Skeletal muscle tissue (tissue), 3 donors: ENCODE measurements at regions not wholly inside any gene's neighbourhood (a gene's known extent, or its start where the extent isn't known, plus 50 kb on each side); places are given as distances from the start of the nearest gene placed in this dataset.
"Not testable (repeated sequence)": the region's sequence is repeated elsewhere in the genome, so short reads cannot be mapped to it uniquely, and the experiment has no call there.

Experiments
- H3K27ac ChIP-seq: one replicate; pipeline ENCODE4 v1.7.0; 2013; ENCODE audit warnings: mild to moderate bottlenecking, low read depth, low read length, inconsistent platforms
- H3K27me3 ChIP-seq, 3 donors: one replicate each; pipeline ENCODE4 v1.7.0; 2013; ENCODE audit warnings: low read length in 3 of 3; ENCODE audit not compliant: control insufficient read depth in 3 of 3, insufficient read depth in 3 of 3
- H3K36me3 ChIP-seq, 3 donors: one replicate each; pipeline ENCODE4 v1.7.0; 2013; ENCODE audit warnings: low read length in 3 of 3; ENCODE audit not compliant: control insufficient read depth in 3 of 3, insufficient read depth in 3 of 3
- H3K4me1 ChIP-seq, 3 donors: one replicate each; pipeline ENCODE4 v1.7.0; 2013; ENCODE audit warnings: low read length in 3 of 3, mild to moderate bottlenecking in 3 of 3; ENCODE audit not compliant: control insufficient read depth in 3 of 3, insufficient read depth in 3 of 3
- H3K4me3 ChIP-seq, 3 donors: one replicate each; pipeline ENCODE4 v1.7.0; 2013; ENCODE audit warnings: low read length in 3 of 3
- H3K9ac ChIP-seq, 3 donors: one replicate each; pipeline ENCODE4 v1.7.0; 2013; ENCODE audit warnings: low read length in 3 of 3, mild to moderate bottlenecking in 3 of 3, moderate library complexity in 2 of 3, low read depth in 1 of 3
- H3K9me3 ChIP-seq, 3 donors: one replicate each; pipeline ENCODE4 v1.7.0; 2013; ENCODE audit warnings: low read length in 3 of 3; ENCODE audit not compliant: control insufficient read depth in 3 of 3
- donor health status: Osteomylitis.

DNA sequence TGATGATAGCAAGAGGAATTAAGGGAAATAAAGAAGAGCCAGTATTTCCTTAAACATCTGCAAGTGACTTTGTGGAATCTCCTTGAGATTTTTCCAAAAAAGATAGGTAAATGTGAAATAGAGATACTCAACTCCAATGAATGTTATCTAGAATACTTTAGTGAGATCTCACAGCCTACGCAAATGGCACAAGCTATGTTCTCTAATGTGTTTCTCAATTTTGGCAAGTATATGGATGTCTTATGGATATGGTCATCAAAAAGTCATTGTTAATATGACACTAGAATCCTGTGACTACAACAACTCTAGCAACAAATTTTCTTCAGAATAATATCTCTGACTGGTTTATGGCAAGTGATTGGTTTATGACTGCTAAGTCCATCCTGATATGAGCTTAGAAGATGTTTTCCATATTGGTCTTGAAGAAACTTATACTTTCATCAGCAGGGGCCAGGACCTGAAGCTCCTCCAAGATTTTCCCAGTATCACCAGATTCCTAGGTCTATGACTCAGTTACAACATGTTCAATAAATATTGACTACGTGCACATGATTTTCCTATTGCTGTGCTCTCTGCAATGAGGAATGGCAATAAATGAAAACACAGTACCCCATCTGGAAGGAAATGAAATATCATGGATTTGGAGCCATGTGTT, 170.9 kb upstream of the THBS1 start:
- H3K4me1 ChIP-seq: no peaks in the 10 kb centered on the region
- H3K9me3 ChIP-seq: peaks cover 0 to 2% (median 0%) of the 10 kb centered on the region in 3 donors
- H3K27ac ChIP-seq: no peak overlapping the region
- H3K36me3 ChIP-seq: no peaks in the 10 kb centered on the region
- H3K9ac ChIP-seq: no peak overlapping the region
- no peaks in the 10 kb centered on the region for H3K27me3 ChIP-seq
- H3K4me3 ChIP-seq: no peak overlapping the region

DNA sequence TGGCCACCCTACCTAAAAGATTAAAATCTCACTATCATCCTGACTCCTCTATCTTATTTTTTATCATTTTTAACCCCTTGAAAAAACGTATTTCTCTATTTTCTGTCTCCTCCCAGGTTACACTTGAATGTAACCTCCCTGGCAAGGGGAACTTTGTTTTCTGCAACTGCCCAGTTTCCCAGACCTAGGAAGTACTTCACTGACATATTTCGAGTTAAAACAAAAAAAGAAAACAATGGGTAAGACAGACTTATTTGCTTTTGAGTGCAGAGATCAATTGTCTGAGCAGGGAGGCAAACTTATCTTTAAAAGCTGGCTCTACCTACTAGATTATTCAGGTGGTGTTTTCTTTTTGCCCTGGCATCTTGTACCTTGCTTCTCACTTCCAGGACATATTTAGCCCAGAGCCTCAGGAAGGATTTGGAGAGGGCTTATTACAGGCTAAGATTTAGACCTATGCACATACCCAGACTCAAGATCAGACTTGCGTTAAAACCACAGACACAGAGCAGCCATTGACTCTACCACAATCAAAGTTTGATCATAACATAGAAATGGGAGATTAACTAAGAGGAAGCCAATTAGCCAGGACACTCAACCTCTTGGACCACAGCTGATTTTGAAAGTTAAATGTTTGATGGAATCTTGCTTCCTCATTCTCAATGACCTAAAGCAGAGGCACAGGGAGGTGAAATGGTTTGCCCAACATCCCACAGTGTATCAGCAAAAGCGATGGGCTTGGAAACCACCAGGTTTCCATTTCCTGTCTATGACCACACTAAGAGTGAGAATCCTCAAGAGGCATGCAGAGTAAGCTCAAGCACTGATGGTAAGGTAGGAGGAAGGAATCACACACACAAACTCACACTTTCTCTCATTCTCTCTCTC, 169.5 kb upstream of the THBS1 start:
- Histone ChIP-seq H3K4me1 (no peaks in the 10 kb centered on the region), H3K9me3 (peaks cover 0 to 4% (median 0%) of the 10 kb centered on the region in 3 donors), H3K27ac (no peak overlapping the region), H3K4me3 (no peak overlapping the region), H3K36me3 (no peaks in the 10 kb centered on the region), H3K9ac (no peak overlapping the region), H3K27me3 (no peaks in the 10 kb centered on the region)

DNA sequence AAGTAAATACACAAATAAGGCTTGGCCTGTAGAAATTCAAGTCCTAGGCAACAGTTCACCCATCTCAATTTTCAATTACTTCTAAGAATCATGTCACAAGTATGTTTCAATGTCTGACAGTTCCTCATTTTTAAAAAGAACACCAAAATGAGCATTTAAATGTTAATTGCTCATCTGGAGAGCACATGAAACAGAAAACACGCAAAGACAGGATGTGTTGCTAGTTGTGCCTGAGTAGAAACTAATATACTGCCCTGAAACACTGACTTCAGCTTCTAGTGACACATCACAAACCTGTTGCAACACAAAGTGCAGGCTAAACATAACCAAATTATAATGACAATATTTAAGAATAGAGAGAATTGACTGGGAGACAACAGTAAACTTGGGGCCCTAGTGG, 167.3 kb upstream of the THBS1 start:
- H3K9ac ChIP-seq: no peak overlapping the region
- no peak overlapping the region for H3K4me3 ChIP-seq
- no peaks in the 10 kb centered on the region for H3K4me1 ChIP-seq
- H3K27me3 ChIP-seq: no peaks in the 10 kb centered on the region
- peaks cover 0 to 4% (median 0%) of the 10 kb centered on the region in 3 donors for H3K9me3 ChIP-seq
- H3K36me3 ChIP-seq: no peaks in the 10 kb centered on the region
- H3K27ac ChIP-seq: no peak overlapping the region

DNA sequence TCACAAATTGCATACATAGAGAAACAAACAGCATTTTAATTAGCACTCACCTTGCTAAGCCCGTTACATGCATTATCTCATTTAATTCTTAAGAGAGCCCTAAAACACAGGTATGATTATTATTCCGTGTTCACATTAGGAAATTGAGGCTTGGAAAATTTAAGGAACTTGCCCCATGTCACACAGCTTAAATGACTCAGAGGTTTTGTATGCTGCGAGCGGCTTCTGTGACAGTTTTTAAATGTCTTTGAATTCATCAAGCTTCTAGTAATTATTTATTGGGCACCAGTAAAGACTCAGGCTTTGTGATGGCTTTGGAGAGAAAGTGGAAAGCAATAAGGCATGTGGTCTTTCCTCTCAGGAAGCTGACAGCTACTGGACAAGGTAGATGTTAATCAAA, 166.7 kb upstream of the THBS1 start:
- H3K27ac ChIP-seq: no peak overlapping the region
- no peaks in the 10 kb centered on the region for H3K4me1 ChIP-seq
- peaks cover 0 to 4% (median 0%) of the 10 kb centered on the region in 3 donors for H3K9me3 ChIP-seq
- H3K4me3 ChIP-seq: no peak overlapping the region
- H3K27me3 ChIP-seq: no peaks in the 10 kb centered on the region
- H3K36me3 ChIP-seq: no peaks in the 10 kb centered on the region
- no peak overlapping the region for H3K9ac ChIP-seq

DNA sequence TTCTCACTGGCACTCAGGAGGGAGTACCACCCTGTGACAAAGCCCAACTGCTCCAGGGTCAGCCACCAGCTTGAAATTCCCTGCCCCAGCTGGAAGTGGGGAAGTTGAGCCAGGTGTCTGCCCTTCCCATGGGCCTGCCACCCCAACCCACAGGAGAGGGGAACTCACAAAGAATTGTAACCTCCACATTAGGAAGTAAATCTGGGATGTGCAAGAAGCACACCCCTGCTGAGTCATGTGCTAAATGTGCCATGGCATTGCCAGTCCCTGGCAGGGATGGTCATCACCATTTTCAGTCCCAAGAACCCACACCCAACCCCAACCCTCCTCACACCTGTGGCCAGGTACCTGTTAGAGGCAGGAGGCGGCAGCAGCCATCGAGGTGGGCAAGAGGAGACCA, 165.2 kb upstream of the THBS1 start:
- Histone ChIP-seq H3K27ac (no peak overlapping the region), H3K9me3 (peaks cover 0 to 4% (median 0%) of the 10 kb centered on the region in 3 donors), H3K4me3 (no peak overlapping the region), H3K9ac (no peak overlapping the region), H3K36me3 (no peaks in the 10 kb centered on the region), H3K27me3 (no peaks in the 10 kb centered on the region), H3K4me1 (no peaks in the 10 kb centered on the region)

DNA sequence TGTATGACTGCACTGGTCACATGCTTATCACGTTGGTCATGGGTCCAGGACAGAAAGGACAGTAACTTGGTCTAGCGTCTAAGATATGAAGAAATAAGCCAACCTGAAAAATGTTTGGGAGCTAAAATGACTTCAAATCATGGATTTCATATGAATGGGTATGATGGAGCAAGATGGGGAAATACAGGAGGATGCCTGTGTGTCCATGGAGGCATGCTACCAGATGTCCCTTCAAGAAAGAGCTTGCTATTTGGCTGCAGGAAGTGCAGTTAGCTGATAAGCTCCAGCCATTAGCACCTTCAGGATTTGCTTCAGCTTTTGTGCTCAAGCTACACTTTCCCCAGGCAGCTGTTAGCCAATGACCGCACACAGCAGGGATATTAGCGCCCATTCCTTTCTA, 164.6 kb upstream of the THBS1 start:
- Histone ChIP-seq H3K9me3 (peaks cover 0 to 4% (median 0%) of the 10 kb centered on the region in 3 donors), H3K27ac (no peak overlapping the region), H3K4me3 (no peak overlapping the region), H3K9ac (no peak overlapping the region), H3K27me3 (no peaks in the 10 kb centered on the region), H3K36me3 (no peaks in the 10 kb centered on the region), H3K4me1 (no peaks in the 10 kb centered on the region)

DNA sequence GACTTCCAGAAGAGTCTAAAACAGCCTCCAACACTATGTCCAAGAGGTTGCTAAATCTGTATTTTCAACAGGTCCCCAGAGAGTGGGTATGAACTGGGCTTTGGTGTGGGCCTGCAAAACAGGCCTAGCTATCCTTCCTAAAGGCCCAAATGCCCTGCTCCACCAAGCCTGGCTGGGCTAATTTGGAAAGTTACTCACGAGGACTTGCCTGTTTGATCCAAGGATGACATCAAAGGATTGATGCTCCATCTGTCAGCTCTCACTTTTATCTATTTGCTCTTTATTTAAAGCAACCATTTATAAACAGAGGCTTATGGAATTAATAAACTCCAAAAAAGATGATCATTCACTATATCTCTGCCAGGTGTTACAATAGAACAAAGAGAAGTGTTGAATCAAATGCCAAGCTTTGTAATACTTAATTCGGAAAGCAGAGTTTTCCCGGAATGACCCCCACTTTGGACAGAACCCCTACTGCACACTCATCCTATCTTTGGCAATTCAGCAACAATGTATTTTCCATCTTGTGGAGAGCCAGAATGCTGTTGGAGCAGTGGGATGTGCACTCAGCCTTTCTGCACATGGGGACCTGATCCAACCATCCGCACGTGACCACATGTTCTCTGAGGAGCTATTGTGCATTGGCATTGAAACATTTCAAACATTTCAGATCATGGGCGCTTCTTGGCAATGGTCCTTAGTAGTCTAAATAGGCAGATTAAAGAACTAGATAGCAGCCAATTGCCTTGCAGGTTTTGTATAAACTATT, 163.3 kb upstream of the THBS1 start:
- Histone ChIP-seq H3K27ac (no peak overlapping the region), H3K4me3 (no peak overlapping the region), H3K27me3 (no peaks in the 10 kb centered on the region), H3K4me1 (no peaks in the 10 kb centered on the region), H3K9me3 (peaks cover 0 to 4% (median 0%) of the 10 kb centered on the region in 3 donors), H3K36me3 (no peaks in the 10 kb centered on the region), H3K9ac (no peak overlapping the region)

DNA sequence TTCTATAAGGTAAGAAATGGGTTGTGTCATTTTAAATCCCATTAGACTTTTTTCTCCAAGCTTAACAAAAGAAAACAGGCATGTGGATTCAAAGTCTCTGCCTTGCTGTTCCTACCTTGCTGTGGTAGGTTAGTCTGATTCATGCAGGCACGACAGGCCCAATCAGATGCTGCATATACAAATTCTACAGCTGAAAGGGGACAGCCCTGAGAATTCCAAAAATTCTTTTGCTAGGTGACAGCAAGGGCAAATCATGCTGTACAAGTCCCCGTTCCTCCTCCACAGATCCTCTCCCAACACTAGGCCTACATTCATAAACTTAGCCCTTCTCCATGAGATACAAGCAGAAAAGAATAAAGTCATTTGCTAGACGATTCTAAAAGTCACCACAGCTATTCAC, 161.2 kb upstream of the THBS1 start:
- H3K27me3 ChIP-seq: no peaks in the 10 kb centered on the region
- H3K4me3 ChIP-seq: no peak overlapping the region
- H3K36me3 ChIP-seq: no peaks in the 10 kb centered on the region
- H3K4me1 ChIP-seq: no peaks in the 10 kb centered on the region
- H3K27ac ChIP-seq: no peak overlapping the region
- no peak overlapping the region for H3K9ac ChIP-seq
- peaks cover 0 to 3% (median 0%) of the 10 kb centered on the region in 3 donors for H3K9me3 ChIP-seq

DNA sequence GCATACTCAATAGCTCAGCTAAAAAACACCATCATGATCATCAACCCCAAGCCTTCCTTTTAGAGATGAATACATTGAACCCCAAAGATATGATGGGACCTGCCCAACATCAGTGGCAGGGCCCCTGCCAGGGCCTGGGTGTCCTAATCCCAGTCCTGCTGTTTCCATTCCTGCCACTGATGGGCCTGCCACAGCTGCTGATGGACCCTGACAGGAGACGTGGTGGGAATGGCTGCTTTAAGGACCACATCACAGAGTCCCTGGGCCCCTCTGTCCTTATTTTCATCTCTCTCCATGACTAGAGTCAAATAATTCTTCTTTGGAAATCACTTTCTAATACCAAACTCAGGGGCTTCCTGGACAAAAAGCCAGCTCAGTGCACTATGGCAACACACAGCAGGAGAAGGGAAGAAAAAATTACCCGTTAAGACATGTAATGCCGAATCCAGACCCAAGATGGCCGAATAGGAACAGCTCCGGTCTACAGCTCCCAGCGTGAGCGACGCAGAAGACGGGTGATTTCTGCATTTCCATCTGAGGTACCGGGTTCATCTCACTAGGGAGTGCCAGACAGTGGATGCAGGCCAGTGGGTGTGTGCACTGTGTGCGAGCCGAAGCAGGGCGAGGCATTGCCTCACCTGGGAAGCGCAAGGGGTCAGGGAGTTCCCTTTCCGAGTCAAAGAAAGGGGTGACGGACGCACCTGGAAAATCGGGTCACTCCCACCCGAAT, 160.6 kb upstream of the THBS1 start:
- not testable (repeated sequence) for H3K9ac ChIP-seq, H3K4me1 ChIP-seq, H3K4me3 ChIP-seq, H3K27me3 ChIP-seq, H3K36me3 ChIP-seq, H3K9me3 ChIP-seq, H3K27ac ChIP-seq
